Lung (tissue), 11 donors: ENCODE measurements at regions not wholly inside any gene's neighbourhood (a gene's known extent, or its start where the extent isn't known, plus 50 kb on each side); places are given as distances from the start of the nearest gene placed in this dataset.

Source experiments
- ATAC-seq: fragments of 200-7000 bp; cut with Tn5 transposase; one replicate; pipeline ENCODE4 v1.9.1; 2020; ENCODE audit warnings: moderate number of reproducible peaks; ENCODE audit not compliant: insufficient read depth, low FRiP score
- DNase-seq, 3 donors: peaks; one replicate each; pipeline ENCODE4 v3.0.0-alpha.2; 2013 to 2017
- H3K27ac ChIP-seq, 2 donors: one replicate each; pipeline ENCODE4 v1.5.1; 2013; ENCODE audit warnings: mild to moderate bottlenecking in 2 of 2, moderate library complexity in 2 of 2, control low read depth in 1 of 2, inconsistent platforms in 1 of 2, low read depth in 1 of 2, low read length in 1 of 2
- H3K27me3 ChIP-seq, 3 donors: one replicate each; pipeline ENCODE4 v1.5.1; 2013; ENCODE audit warnings: low read length in 2 of 3; ENCODE audit not compliant: control insufficient read depth in 3 of 3, insufficient read depth in 3 of 3
- H3K36me3 ChIP-seq, 4 donors: one replicate each; pipeline ENCODE4 v1.5.1; 2013; ENCODE audit warnings: low read length in 4 of 4, mild to moderate bottlenecking in 1 of 4, moderate library complexity in 1 of 4; ENCODE audit not compliant: control insufficient read depth in 4 of 4, insufficient read depth in 4 of 4
- H3K4me1 ChIP-seq, 5 donors: one replicate each; pipeline ENCODE4 v1.5.1; 2013; ENCODE audit warnings: low read length in 5 of 5, mild to moderate bottlenecking in 2 of 5, moderate library complexity in 1 of 5; ENCODE audit not compliant: control insufficient read depth in 5 of 5, insufficient read depth in 5 of 5
- H3K4me3 ChIP-seq: one replicate; pipeline ENCODE4 v1.5.1; 2013; ENCODE audit warnings: mild to moderate bottlenecking, control low read depth, moderate library complexity
- H3K9ac ChIP-seq, 2 donors: one replicate each; pipeline ENCODE4 v1.5.1; 2013; ENCODE audit warnings: low read length in 2 of 2, control low read depth in 1 of 2; ENCODE audit not compliant: insufficient read depth in 1 of 2
- H3K9me3 ChIP-seq, 4 donors: one replicate each; pipeline ENCODE4 v1.5.1; 2013; ENCODE audit warnings: low read length in 3 of 4, mild to moderate bottlenecking in 1 of 4, moderate library complexity in 1 of 4; ENCODE audit not compliant: control insufficient read depth in 4 of 4, insufficient read depth in 3 of 4
- WGBS, 2 donors: extraction: QIAGEN DNeasy Blood & Tissue Kit; methylation state at CpG; one replicate each; pipeline ENCODE4 v1.1.7; 2013; 5-methylcytosine and 5-hydroxymethylcytosine counted together
- TF ChIP-seq, protein P1 (sequence below): IDR thresholded peaks from 2 replicates; pipeline ENCODE4 v1.5.1; 2012; ENCODE audit warnings: mild to moderate bottlenecking; ENCODE audit errors: control extremely low read depth, extremely low read depth
- donor health status: control.
- donor health status: control.
- donor health status: Bipolar disorder and iron deficiency.
- donor health status: healthy.
- donor health status: DM: yes; HTN: yes; CAD: no.

- no peaks in the 10 kb centered on the region for H3K27me3 ChIP-seq
- no peaks in the 10 kb centered on the region for H3K36me3 ChIP-seq
- H3K27ac ChIP-seq: no peak overlapping the region
- no peak overlapping the region for H3K4me3 ChIP-seq
- H3K4me1 ChIP-seq: no peaks in the 10 kb centered on the region
- 79 to 87% methylated on average over 3 of the region's 3 CpGs for WGBS, 2 donors
- H3K9me3 ChIP-seq: peaks cover 0 to 8% (median 4%) of the 10 kb centered on the region in 4 donors
- H3K9ac ChIP-seq: no peak overlapping the region
- DNase-seq (no peak), ATAC-seq (no peak)
- TF ChIP-seq, protein P1, sequence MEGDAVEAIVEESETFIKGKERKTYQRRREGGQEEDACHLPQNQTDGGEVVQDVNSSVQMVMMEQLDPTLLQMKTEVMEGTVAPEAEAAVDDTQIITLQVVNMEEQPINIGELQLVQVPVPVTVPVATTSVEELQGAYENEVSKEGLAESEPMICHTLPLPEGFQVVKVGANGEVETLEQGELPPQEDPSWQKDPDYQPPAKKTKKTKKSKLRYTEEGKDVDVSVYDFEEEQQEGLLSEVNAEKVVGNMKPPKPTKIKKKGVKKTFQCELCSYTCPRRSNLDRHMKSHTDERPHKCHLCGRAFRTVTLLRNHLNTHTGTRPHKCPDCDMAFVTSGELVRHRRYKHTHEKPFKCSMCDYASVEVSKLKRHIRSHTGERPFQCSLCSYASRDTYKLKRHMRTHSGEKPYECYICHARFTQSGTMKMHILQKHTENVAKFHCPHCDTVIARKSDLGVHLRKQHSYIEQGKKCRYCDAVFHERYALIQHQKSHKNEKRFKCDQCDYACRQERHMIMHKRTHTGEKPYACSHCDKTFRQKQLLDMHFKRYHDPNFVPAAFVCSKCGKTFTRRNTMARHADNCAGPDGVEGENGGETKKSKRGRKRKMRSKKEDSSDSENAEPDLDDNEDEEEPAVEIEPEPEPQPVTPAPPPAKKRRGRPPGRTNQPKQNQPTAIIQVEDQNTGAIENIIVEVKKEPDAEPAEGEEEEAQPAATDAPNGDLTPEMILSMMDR: no peak
Observed at GRCh38 chr18:57890266-57890665, 87.2 kb upstream of the ATP8B1 start.

DNA sequence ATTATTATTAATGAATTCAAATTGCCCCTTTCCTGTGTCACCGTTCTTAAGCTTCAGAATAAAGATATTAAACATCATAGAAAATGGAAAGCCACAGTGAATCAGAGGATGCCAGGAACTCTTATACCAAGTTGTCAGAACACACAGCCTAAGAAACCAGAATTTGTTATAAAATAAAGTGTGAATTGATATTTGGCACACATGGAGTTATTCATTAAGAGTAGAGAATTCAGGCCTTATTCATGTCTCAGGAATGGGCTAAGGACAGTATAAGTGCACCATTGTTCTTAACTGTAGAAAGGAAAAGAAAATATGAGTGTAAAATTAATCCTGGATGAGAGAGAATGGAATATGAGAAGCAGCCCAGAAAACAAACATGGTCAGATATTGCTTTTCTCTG is 86.7 kb upstream of the ATP8B1 start:
- Histone ChIP-seq H3K27ac (no peak overlapping the region), H3K9ac (no peak overlapping the region), H3K4me3 (no peak overlapping the region), H3K9me3 (peaks cover 0 to 8% (median 4%) of the 10 kb centered on the region in 4 donors), H3K27me3 (no peaks in the 10 kb centered on the region), H3K36me3 (no peaks in the 10 kb centered on the region), H3K4me1 (no peaks in the 10 kb centered on the region)
- WGBS, 2 donors: 74 to 86% methylated on average over 1 of the region's 1 CpG
- no peak for DNase-seq
- ATAC-seq: no peak
- TF ChIP-seq, protein P1: no peak

GRCh38 chr18:57887543-57888383 is 84.6 kb upstream of the ATP8B1 start:
- ATAC-seq (no peak), DNase-seq (no peak)
- H3K27ac ChIP-seq: no peak overlapping the region
- no peaks in the 10 kb centered on the region for H3K36me3 ChIP-seq
- TF ChIP-seq, protein P1: no peak
- H3K9ac ChIP-seq: no peak overlapping the region
- H3K9me3 ChIP-seq: peaks cover 0 to 8% (median 4%) of the 10 kb centered on the region in 4 donors
- H3K27me3 ChIP-seq: no peaks in the 10 kb centered on the region
- no peak overlapping the region for H3K4me3 ChIP-seq
- H3K4me1 ChIP-seq: no peaks in the 10 kb centered on the region
- 90 to 93% methylated on average over 9 of the region's 9 CpGs for WGBS, 2 donors

DNA sequence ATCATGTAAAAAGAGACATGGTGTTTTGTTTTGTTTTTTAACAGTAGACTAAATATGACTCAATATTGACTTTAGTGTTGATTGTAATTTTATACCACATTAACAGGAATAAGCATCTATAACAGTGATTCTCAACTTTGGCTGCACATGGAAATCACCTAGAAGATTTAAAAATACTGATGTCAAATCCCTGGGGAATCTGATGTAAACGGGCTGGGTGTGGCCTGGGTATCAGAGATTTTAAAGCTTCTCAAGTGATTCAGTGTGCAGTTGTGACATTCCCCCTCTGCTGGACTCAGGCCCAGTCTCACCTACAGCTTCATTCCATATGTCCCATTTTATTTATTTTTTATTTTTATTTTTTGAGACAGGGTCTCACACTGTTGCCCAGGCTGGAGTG is 82.8 kb upstream of the ATP8B1 start:
- Histone ChIP-seq H3K4me1 (no peaks in the 10 kb centered on the region), H3K36me3 (no peaks in the 10 kb centered on the region), H3K4me3 (no peak overlapping the region), H3K9ac (no peak overlapping the region), H3K27ac (no peak overlapping the region), H3K27me3 (no peaks in the 10 kb centered on the region), H3K9me3 (peaks cover 0 to 8% (median 4%) of the 10 kb centered on the region in 4 donors)
- TF ChIP-seq, protein P1: no peak
- WGBS, 2 donors: 76 to 90% methylated on average over 1 of the region's 1 CpG
- DNase-seq (no peak), ATAC-seq (no peak)
